OCI-LY7 (cell line): ENCODE measurements at regions not wholly inside any gene's neighbourhood (a gene's known extent, or its start where the extent isn't known, plus 50 kb on each side); places are given as distances from the start of the nearest gene placed in this dataset.
A peak's percentile ranks its signal among the peaks of the same experiment; 100 is the strongest.

Experiments used
- BruUV-seq: library from RNA; stranded (reverse); fragments of 400-500 nt; replicated peaks from 2 replicates; lab custom pipeline; 2021; lab: Mats Ljungman, UMichigan
- CTCF ChIA-PET: fragments of 300-600 bp; sonication (Branson Sonifier 250); formaldehyde crosslinking; loops from one replicate; lab custom pipeline; 2022; ENCODE audit warnings: antibody characterized with exemption; ENCODE audit not compliant: unreplicated experiment; lab: Charles Lee
- POLR2A ChIA-PET: fragments of 300-600 bp; sonication (Branson Sonifier 250); formaldehyde crosslinking; loops from one replicate; lab custom pipeline; 2022; ENCODE audit warnings: antibody characterized with exemption; lab: Charles Lee
- DNase-seq: peaks from one replicate; pipeline ENCODE4 v3.0.0-alpha.2; 2015; ENCODE audit warnings: low spot score
- H2AFZ ChIP-seq: fragments of 200-600 bp; sonication (generic), shearing (Covaris generic); 2 replicates; pipeline ENCODE4 v1.6.1; 2014; ENCODE audit warnings: mild to moderate bottlenecking, antibody characterized with exemption, low read length, moderate library complexity
- H3K27ac ChIP-seq: fragments of 200-600 bp; sonication (generic); 2 replicates; pipeline ENCODE4 v1.5.1; 2014; ENCODE audit warnings: mixed run types, low read depth, mild to moderate bottlenecking, moderate library complexity, low read length, inconsistent platforms; ENCODE audit not compliant: poor library complexity, severe bottlenecking
- H3K36me3 ChIP-seq: fragments of 200-600 bp; sonication (generic); 2 replicates; pipeline ENCODE4 v1.6.1; 2014; ENCODE audit warnings: mild to moderate bottlenecking, antibody characterized with exemption, low read length, moderate library complexity, mixed read lengths; ENCODE audit not compliant: insufficient read depth
- H3K4me1 ChIP-seq: fragments of 200-600 bp; sonication (generic); 2 replicates; pipeline ENCODE4 v1.5.1; 2014; ENCODE audit warnings: mild to moderate bottlenecking, low read length; ENCODE audit not compliant: insufficient read depth, poor library complexity, severe bottlenecking
- H3K4me2 ChIP-seq: fragments of 200-600 bp; sonication (generic); 2 replicates; pipeline ENCODE4 v1.6.1; 2014; ENCODE audit warnings: mild to moderate bottlenecking, low read length
- H3K4me3 ChIP-seq: fragments of 200-600 bp; sonication (generic); 2 replicates; pipeline ENCODE4 v1.5.1; 2014; ENCODE audit warnings: mild to moderate bottlenecking, low read depth, low read length; ENCODE audit not compliant: poor library complexity, severe bottlenecking
- H3K79me2 ChIP-seq: fragments of 200-600 bp; sonication (generic); 2 replicates; pipeline ENCODE4 v1.6.1; 2016; ENCODE audit warnings: low read depth, mild to moderate bottlenecking, low read length, moderate library complexity, mixed read lengths; ENCODE audit not compliant: insufficient read depth
- H3K9me2 ChIP-seq: fragments of 200-600 bp; sonication (generic); 2 replicates; pipeline ENCODE4 v1.6.1; 2016; ENCODE audit warnings: mild to moderate bottlenecking, low read length, mixed read lengths; ENCODE audit not compliant: insufficient read depth
- H3K9me3 ChIP-seq: fragments of 200-600 bp; sonication (generic); 2 replicates; pipeline ENCODE4 v1.6.1; 2014; ENCODE audit warnings: mild to moderate bottlenecking, mixed run types, low read length, mixed read lengths
- H4K20me1 ChIP-seq: fragments of 200-600 bp; sonication (generic); 2 replicates; pipeline ENCODE4 v1.6.1; 2014; ENCODE audit warnings: mild to moderate bottlenecking, antibody characterized with exemption, low read length, moderate library complexity, mixed read lengths; ENCODE audit not compliant: insufficient read depth
- EZH2phosphoT487 ChIP-seq: fragments of 200-600 bp; sonication (generic); IDR thresholded peaks from 2 replicates; pipeline ENCODE4 v1.6.1; 2018; ENCODE audit warnings: low read depth, borderline replicate concordance, mild to moderate bottlenecking, mixed run types, antibody characterized with exemption, low read length, moderate library complexity, mixed read lengths
- intact Hi-C: fragments of 100-400 bp; cut with micrococcal nuclease; formaldehyde crosslinking; loops from one replicate; pipeline ENCODE4 v1.10.0; 2022; ENCODE audit not compliant: unreplicated experiment
- TF ChIP-seq, protein P1 (sequence below): fragments of 200-600 bp; sonication (generic); conservative IDR thresholded peaks from 2 replicates; pipeline ENCODE4 v1.5.1; 2014; ENCODE audit warnings: mild to moderate bottlenecking, antibody characterized with exemption, low read length, moderate library complexity, mixed read lengths

GRCh38 chr1:185560760-185561159, 173.4 kb upstream of the HMCN1 start:
- no peak for TF ChIP-seq EZH2phosphoT487
- TF ChIP-seq, protein P1, sequence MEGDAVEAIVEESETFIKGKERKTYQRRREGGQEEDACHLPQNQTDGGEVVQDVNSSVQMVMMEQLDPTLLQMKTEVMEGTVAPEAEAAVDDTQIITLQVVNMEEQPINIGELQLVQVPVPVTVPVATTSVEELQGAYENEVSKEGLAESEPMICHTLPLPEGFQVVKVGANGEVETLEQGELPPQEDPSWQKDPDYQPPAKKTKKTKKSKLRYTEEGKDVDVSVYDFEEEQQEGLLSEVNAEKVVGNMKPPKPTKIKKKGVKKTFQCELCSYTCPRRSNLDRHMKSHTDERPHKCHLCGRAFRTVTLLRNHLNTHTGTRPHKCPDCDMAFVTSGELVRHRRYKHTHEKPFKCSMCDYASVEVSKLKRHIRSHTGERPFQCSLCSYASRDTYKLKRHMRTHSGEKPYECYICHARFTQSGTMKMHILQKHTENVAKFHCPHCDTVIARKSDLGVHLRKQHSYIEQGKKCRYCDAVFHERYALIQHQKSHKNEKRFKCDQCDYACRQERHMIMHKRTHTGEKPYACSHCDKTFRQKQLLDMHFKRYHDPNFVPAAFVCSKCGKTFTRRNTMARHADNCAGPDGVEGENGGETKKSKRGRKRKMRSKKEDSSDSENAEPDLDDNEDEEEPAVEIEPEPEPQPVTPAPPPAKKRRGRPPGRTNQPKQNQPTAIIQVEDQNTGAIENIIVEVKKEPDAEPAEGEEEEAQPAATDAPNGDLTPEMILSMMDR = no peak
- Histone ChIP-seq H3K4me2 (no peak overlapping the region), H3K36me3 (no peaks in the 10 kb centered on the region), H3K79me2 (no peaks in the 10 kb centered on the region), H3K4me1 (no peaks in the 10 kb centered on the region), H4K20me1 (0 out of 2 replicates have a peak, but pooled peaks cover 2% of the 10 kb centered on the region), H3K9me2 (no peaks in the 10 kb centered on the region), H3K27ac (no peak overlapping the region), H3K9me3 (no peaks in the 10 kb centered on the region), H3K4me3 (no peak overlapping the region), H2AFZ (no peak overlapping the region)
- BruUV-seq = no TSS peak
- POLR2A ChIA-PET = interaction anchor here (0.6 to 0.7 kb wide), 2 partner anchors 27 to 216 kb away, joined by 3 read pairs; no protein-coding TSS in a partner anchor
- CTCF ChIA-PET = no interaction called here
- intact Hi-C loops = no loop called here
- no peak for DNase-seq

- peak; percentile 2 for DNase-seq
- Histone ChIP-seq H3K9me2 (no peaks in the 10 kb centered on the region), H3K4me1 (no peaks in the 10 kb centered on the region), H3K36me3 (no peaks in the 10 kb centered on the region), H3K9me3 (no peaks in the 10 kb centered on the region), H4K20me1 (0 out of 2 replicates have a peak, but pooled peaks cover 3% of the 10 kb centered on the region), H3K27ac (no peak overlapping the region), H3K79me2 (no peaks in the 10 kb centered on the region), H3K4me3 (no peak overlapping the region), H2AFZ (no peak overlapping the region), H3K4me2 (no peak overlapping the region)
- intact Hi-C loops = no loop called here
- TF ChIP-seq EZH2phosphoT487 = no peak
- TF ChIP-seq, protein P1 = 0 out of 2 replicates have a peak, but pooled peaks have one; percentile 17
- POLR2A ChIA-PET = no interaction called here
- BruUV-seq = no TSS peak
- CTCF ChIA-PET = no interaction called here
Observed at GRCh38 chr1:185559684-185560331, 174.4 kb upstream of the HMCN1 start.

DNA sequence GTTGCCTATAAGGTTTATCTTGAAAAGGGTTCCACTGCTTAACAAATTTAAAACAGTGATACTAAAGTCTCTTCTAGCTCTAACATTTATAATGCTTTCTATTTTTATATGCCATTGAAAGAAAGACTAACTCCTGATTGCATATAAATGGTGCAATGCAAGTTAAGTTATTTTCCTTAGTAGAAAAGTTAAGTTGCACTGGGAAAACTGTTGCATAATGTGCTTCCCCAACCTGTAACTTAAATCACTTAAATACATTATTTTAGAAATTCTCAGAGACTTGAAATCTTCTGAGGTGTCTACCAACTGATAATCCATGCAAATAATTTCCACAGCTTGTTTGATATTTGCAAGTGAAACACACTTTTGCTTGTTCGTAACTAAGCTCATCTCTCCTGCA, 175.0 kb upstream of the HMCN1 start:
- CTCF ChIA-PET = interaction anchor here (0.5 kb wide), 1 partner anchor 86 kb away, joined by 3 read pairs; no protein-coding TSS in a partner anchor
- POLR2A ChIA-PET = interaction anchor here (0.6 to 0.8 kb wide), 2 partner anchors 15 to 696 kb away, joined by 4 to 5 read pairs; no protein-coding TSS in a partner anchor
- no TSS peak for BruUV-seq

More for the DNA sequence above, 175.0 kb upstream of the HMCN1 start:
- Histone ChIP-seq H3K4me3 (no peak overlapping the region), H3K27ac (no peak overlapping the region), H3K9me3 (no peaks in the 10 kb centered on the region), H3K36me3 (no peaks in the 10 kb centered on the region), H3K4me2 (no peak overlapping the region), H3K9me2 (no peaks in the 10 kb centered on the region), H4K20me1 (0 out of 2 replicates have a peak, but pooled peaks cover 3% of the 10 kb centered on the region), H2AFZ (no peak overlapping the region), H3K4me1 (no peaks in the 10 kb centered on the region), H3K79me2 (no peaks in the 10 kb centered on the region)
- TF ChIP-seq, protein P1 = no peak
- TF ChIP-seq EZH2phosphoT487 = no peak
- DNase-seq = no peak
- intact Hi-C loops = no loop called here
